HCT116 (cell line): ENCODE measurements at regions not wholly inside any gene's neighbourhood (a gene's known extent, or its start where the extent isn't known, plus 50 kb on each side); places are given as distances from the start of the nearest gene placed in this dataset.

Source experiments
- ATAC-seq: fragments of 200-7000 bp; cut with Tn5 transposase; 2 replicates; pipeline ENCODE4 v1.9.1; 2020; ENCODE audit warnings: mild to moderate bottlenecking, moderate library complexity
- BruUV-seq: library from RNA; stranded (reverse); fragments of 400-500 nt; replicated peaks from 2 replicates; lab custom pipeline; 2021; lab: Mats Ljungman, UMichigan
- CTCF ChIA-PET: fragments of 300-600 bp; sonication (Branson Sonifier 250); formaldehyde crosslinking; loops from one replicate; lab custom pipeline; 2021; ENCODE audit warnings: antibody characterized with exemption; lab: Charles Lee
- POLR2A ChIA-PET: fragments of 300-600, 350-600 bp; sonication (Branson Sonifier 250); formaldehyde crosslinking; loops from one replicate; lab custom pipeline; 2021; ENCODE audit warnings: antibody characterized with exemption; lab: Charles Lee
- RAD21 ChIA-PET, 2 experiments: fragments of 300-600 bp; sonication (Branson Sonifier 250); formaldehyde crosslinking; loops; one replicate each; lab custom pipeline; 2023; ENCODE audit warnings: low total read pairs in 2 of 2; ENCODE audit not compliant: uncharacterized antibody in 2 of 2, unreplicated experiment in 2 of 2, low non-redundant PET in 1 of 2; lab: Charles Lee
- DNase-seq: peaks from one replicate; pipeline ENCODE4 v3.0.0-alpha.2; 2010; ENCODE audit warnings: low read depth, low spot score
- H2AFZ ChIP-seq: fragments of 200-600 bp; shearing (Covaris generic), sonication (generic); 2 replicates; pipeline ENCODE4 v1.6.1; 2017; ENCODE audit warnings: low read depth, mixed run types, mixed read lengths, antibody characterized with exemption, low read length; ENCODE audit not compliant: poor library complexity, severe bottlenecking
- H3K27ac ChIP-seq: 2 replicates; pipeline ENCODE4 v1.5.1; 2012; ENCODE audit warnings: low read depth, low read length
- H3K27me3 ChIP-seq: fragments of 200-600 bp; sonication (generic); 2 replicates; pipeline ENCODE4 v1.6.1; 2016; ENCODE audit warnings: mixed run types, low read length, mixed read lengths; ENCODE audit not compliant: insufficient read depth
- H3K36me3 ChIP-seq, 2 experiments: fragments of 200-500 bp in 1 of 2; fragments of 200-600 bp in 1 of 2; sonication (Bioruptor generic) in 1 of 2; sonication (generic) in 1 of 2; 2 replicates each; pipeline versions ENCODE4 v1.5.1 to v1.6.1; 2014 to 2016; ENCODE audit warnings: low read length in 2 of 2, inconsistent platforms in 1 of 2, mixed read lengths in 1 of 2, mixed run types in 1 of 2; ENCODE audit not compliant: insufficient read depth in 2 of 2, control insufficient read depth in 1 of 2
- H3K4me1 ChIP-seq, 2 experiments: fragments of 200-600 bp in 1 of 2; sonication (generic) in 1 of 2; 2 replicates each; pipeline versions ENCODE4 v1.5.1 to v1.6.1; 2012 to 2017; ENCODE audit warnings: low read length in 2 of 2, inconsistent platforms in 1 of 2, mild to moderate bottlenecking in 1 of 2, mixed read lengths in 1 of 2, mixed run types in 1 of 2, moderate library complexity in 1 of 2; ENCODE audit not compliant: insufficient read depth in 2 of 2, control insufficient read depth in 1 of 2
- H3K4me2 ChIP-seq: fragments of 200-600 bp; sonication (generic); 2 replicates; pipeline ENCODE4 v1.6.1; 2017; ENCODE audit warnings: mixed run types, low read length, mixed read lengths
- H3K4me3 ChIP-seq, 2 experiments: fragments of 200-600 bp in 1 of 2; sonication (generic) in 1 of 2; replicated peaks in 1 of 2; 2 replicates each; pipeline ENCODE4 v1.5.1; 2011 to 2016; ENCODE audit warnings: low read length in 2 of 2, control low read depth in 1 of 2, low read depth in 1 of 2, mild to moderate bottlenecking in 1 of 2, mixed read lengths in 1 of 2, mixed run types in 1 of 2
- H3K79me2 ChIP-seq: fragments of 200-600 bp; sonication (generic); 2 replicates; pipeline ENCODE4 v1.6.1; 2017; ENCODE audit warnings: mild to moderate bottlenecking, mixed run types, low read length, moderate library complexity, mixed read lengths; ENCODE audit not compliant: insufficient read depth
- H3K9ac ChIP-seq: fragments of 200-600 bp; sonication (generic); 2 replicates; pipeline ENCODE4 v1.6.1; 2016; ENCODE audit warnings: low read length, mixed read lengths
- H3K9me2 ChIP-seq: fragments of 200-600 bp; sonication (generic), shearing (Covaris generic); 2 replicates; pipeline ENCODE4 v1.6.1; 2017; ENCODE audit warnings: mixed run types, mild to moderate bottlenecking, moderate library complexity; ENCODE audit not compliant: insufficient read depth
- H3K9me3 ChIP-seq, 2 experiments: fragments of 200-500 bp in 1 of 2; fragments of 200-600 bp in 1 of 2; sonication (Bioruptor generic) in 1 of 2; sonication (generic) in 1 of 2; 2 replicates each; pipeline ENCODE4 v1.6.1; 2014 to 2017; ENCODE audit warnings: low read length in 2 of 2, mixed read lengths in 2 of 2, inconsistent platforms in 1 of 2, low read depth in 1 of 2, mild to moderate bottlenecking in 1 of 2, mixed run types in 1 of 2, moderate library complexity in 1 of 2; ENCODE audit not compliant: control insufficient read depth in 1 of 2, insufficient read depth in 1 of 2
- H4K20me1 ChIP-seq: fragments of 200-600 bp; sonication (generic), shearing (Covaris generic); 2 replicates; pipeline ENCODE4 v1.6.1; 2017; ENCODE audit warnings: mixed run types, mild to moderate bottlenecking, moderate library complexity; ENCODE audit not compliant: insufficient read depth
- CTCF ChIP-seq, 3 experiments: fragments of 200-600 bp in 1 of 3; sonication (generic) in 1 of 3; IDR thresholded peaks in 2 of 3; conservative IDR thresholded peaks in 1 of 3; 2 replicates each; pipeline ENCODE4 v1.5.1; 2012 to 2017; ENCODE audit warnings: low read depth in 2 of 3, low read length in 2 of 3, antibody characterized with exemption in 1 of 3, borderline replicate concordance in 1 of 3, control low read depth in 1 of 3, mild to moderate bottlenecking in 1 of 3, mixed read lengths in 1 of 3, mixed run types in 1 of 3, moderate library complexity in 1 of 3; ENCODE audit not compliant: insufficient read depth in 1 of 3
- ELF1 ChIP-seq: IDR thresholded peaks from 2 replicates; pipeline ENCODE4 v1.6.1; 2012; ENCODE audit warnings: low read depth, borderline replicate concordance
- EZH2 ChIP-seq: fragments of 200-600 bp; sonication (generic); IDR thresholded peaks from 2 replicates; pipeline ENCODE4 v1.6.1; 2017; ENCODE audit warnings: antibody characterized with exemption, mixed run types
- EZH2phosphoT487 ChIP-seq: fragments of 200-600 bp; IDR thresholded peaks from 2 replicates; pipeline ENCODE4 v1.6.1; 2018; ENCODE audit warnings: antibody characterized with exemption, borderline replicate concordance
- FOSL1 ChIP-seq: IDR thresholded peaks from 2 replicates; pipeline ENCODE4 v1.6.1; 2012; ENCODE audit warnings: low read depth
- POLR2AphosphoS5 ChIP-seq: IDR thresholded peaks from 2 replicates; pipeline ENCODE4 v1.6.1; 2011; ENCODE audit warnings: mild to moderate bottlenecking, low read depth, low read length, moderate library complexity
- REST ChIP-seq: IDR thresholded peaks from 2 replicates; pipeline ENCODE4 v1.6.1; 2012; ENCODE audit warnings: low read depth
- TCF7L2 ChIP-seq: IDR thresholded peaks from 2 replicates; pipeline ENCODE4 v1.7.0; 2011; ENCODE audit warnings: borderline replicate concordance, inconsistent platforms; ENCODE audit not compliant: insufficient read depth, insufficient read length; ENCODE audit errors: extremely low read depth
- YY1 ChIP-seq: IDR thresholded peaks from 2 replicates; pipeline ENCODE4 v1.6.1; 2011; ENCODE audit warnings: low read length, low read depth, moderate library complexity, mild to moderate bottlenecking; ENCODE audit not compliant: insufficient replicate concordance; ENCODE audit errors: extremely low read depth
- ZFX ChIP-seq: fragments of 450-650 bp; IDR thresholded peaks from 2 replicates; pipeline ENCODE4 v1.6.1; 2017
- intact Hi-C: fragments of 100-400 bp; cut with micrococcal nuclease; formaldehyde crosslinking; loops from 2 replicates; pipeline ENCODE4 v1.10.0; 2022
- TF ChIP-seq, protein P1 (sequence below): IDR thresholded peaks from 2 replicates; pipeline ENCODE4 v1.6.1; 2012
- TF ChIP-seq, protein P2 (sequence below): IDR thresholded peaks from 2 replicates; pipeline ENCODE4 v1.6.1; 2012

GRCh38 chr14:97554597-97554996 is 757.4 kb downstream of the VRK1 start:
- DNase-seq: no peak
- no peaks in the 10 kb centered on the region for H3K9me2 ChIP-seq
- no peak overlapping the region for H3K27ac ChIP-seq
- H3K9ac ChIP-seq: no peak overlapping the region
- H4K20me1 ChIP-seq: no peaks in the 10 kb centered on the region
- no peaks in the 10 kb centered on the region for H3K36me3 ChIP-seq
- H3K4me3 ChIP-seq: no peak overlapping the region
- H3K9me3 ChIP-seq: no peaks in the 10 kb centered on the region
- ChIA-PET POLR2A (no interaction called here), CTCF (no interaction called here), RAD21 (no interaction called here)
- no peaks in the 10 kb centered on the region for H3K79me2 ChIP-seq
- BruUV-seq: no TSS peak
- no peak overlapping the region for H2AFZ ChIP-seq
- intact Hi-C loops: no loop called here
- peaks cover 5% of the 10 kb centered on the region; the same call in 1 of the 2 replicates for H3K27me3 ChIP-seq
- no peak overlapping the region for H3K4me2 ChIP-seq
- TF ChIP-seq REST (no peak), TCF7L2 (no peak), EZH2 (no peak), POLR2AphosphoS5 (no peak), ELF1 (no peak), ZFX (no peak), FOSL1 (no peak), EZH2phosphoT487 (no peak), YY1 (no peak), CTCF (IDR thresholded peaks at IDR 0.05 in 2 of 3, conservative IDR thresholded peaks at IDR 0.05 in 1 of 3; ENCODE audit: borderline replicate concordance in 1 of 3, insufficient read depth in 1 of 3, low read depth in 2 of 3, low read length in 2 of 3) (no peak)
- TF ChIP-seq, protein P1, sequence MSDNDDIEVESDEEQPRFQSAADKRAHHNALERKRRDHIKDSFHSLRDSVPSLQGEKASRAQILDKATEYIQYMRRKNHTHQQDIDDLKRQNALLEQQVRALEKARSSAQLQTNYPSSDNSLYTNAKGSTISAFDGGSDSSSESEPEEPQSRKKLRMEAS: no peak
- TF ChIP-seq, protein P2, sequence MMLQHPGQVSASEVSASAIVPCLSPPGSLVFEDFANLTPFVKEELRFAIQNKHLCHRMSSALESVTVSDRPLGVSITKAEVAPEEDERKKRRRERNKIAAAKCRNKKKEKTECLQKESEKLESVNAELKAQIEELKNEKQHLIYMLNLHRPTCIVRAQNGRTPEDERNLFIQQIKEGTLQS: no peak
- no peak for ATAC-seq
- H3K4me1 ChIP-seq: no peaks in the 10 kb centered on the region
